Heart left ventricle (tissue), 13 donors: ENCODE measurements at regions not wholly inside any gene's neighbourhood (a gene's known extent, or its start where the extent isn't known, plus 50 kb on each side); places are given as distances from the start of the nearest gene placed in this dataset.

Experiments
- POLR2A ChIP-seq, 2 donors: fragments of 450-650 bp; IDR thresholded peaks; one replicate each; pipeline ENCODE4 v1.6.1; 2017; ENCODE audit warnings: antibody characterized with exemption in 2 of 2, mild to moderate bottlenecking in 2 of 2, moderate library complexity in 2 of 2
- TF ChIP-seq, protein P1 (sequence below), 12 donors: fragments of 200-600 bp; sonication (generic) in 4 of 12; IDR thresholded peaks; one replicate each; pipeline versions ENCODE4 v1.5.0 to v1.8.0; 2018 to 2022; ENCODE audit warnings: antibody characterized with exemption in 12 of 12, mild to moderate bottlenecking in 5 of 12
- donor health status: ischemic (EF 13 %, LVEDD 7.1; RV severe dilation, severe dysfunction).
- donor health status: DM: no; HTN: yes; CAD: no.
- donor health status: DM: no; HTN: no; CAD: no.
- donor health status: ischemic (EF 25% LVEDD 6.9; RV normal size, moderate dysfunction).
- donor health status: ischemic (EF 25% LVEDD 5.7; RV mildly dilated, moderate dysfunction).
- donor health status: ischemic (EF 35%, LVEDD 5.7; RV mildly dilated, moderate dysfunction).
- donor health status: nonischemic (EF 11% LVEDD 7.7; RV severe dilation, severe dysfunction).
- donor health status: DM: yes; HTN: yes; CAD: no.
- donor health status: PGD.
- donor health status: ischemic (EF 29% LVEDD 5.4; RV normal size, mild dysfunction).
- donor health status: nonischemic (EF 23%, LVEDD 6.1; RV moderate dilation, normal function).

DNA sequence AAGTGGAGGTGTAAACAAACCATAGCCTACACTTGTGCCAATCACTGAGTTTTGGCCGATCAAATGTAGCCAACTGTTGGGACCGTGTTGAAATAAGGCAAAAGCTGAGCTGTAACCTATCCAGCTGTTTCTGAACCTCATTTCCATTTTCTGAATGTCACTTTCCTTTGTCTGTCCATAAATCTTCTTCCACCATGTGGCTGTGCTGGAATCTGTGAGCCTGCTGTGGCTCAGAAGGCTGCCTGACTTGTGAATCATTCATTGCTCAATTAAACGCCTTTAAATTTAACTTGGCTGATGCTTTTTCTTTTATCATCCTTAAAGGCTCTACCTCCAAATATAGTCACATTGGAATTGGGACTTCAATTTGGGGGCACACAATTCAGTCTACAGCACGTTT is 203.1 kb upstream of the MPPED2 start:
- TF ChIP-seq POLR2A (IDR thresholded peaks at IDR 0.05) = no peak
- TF ChIP-seq, protein P1, sequence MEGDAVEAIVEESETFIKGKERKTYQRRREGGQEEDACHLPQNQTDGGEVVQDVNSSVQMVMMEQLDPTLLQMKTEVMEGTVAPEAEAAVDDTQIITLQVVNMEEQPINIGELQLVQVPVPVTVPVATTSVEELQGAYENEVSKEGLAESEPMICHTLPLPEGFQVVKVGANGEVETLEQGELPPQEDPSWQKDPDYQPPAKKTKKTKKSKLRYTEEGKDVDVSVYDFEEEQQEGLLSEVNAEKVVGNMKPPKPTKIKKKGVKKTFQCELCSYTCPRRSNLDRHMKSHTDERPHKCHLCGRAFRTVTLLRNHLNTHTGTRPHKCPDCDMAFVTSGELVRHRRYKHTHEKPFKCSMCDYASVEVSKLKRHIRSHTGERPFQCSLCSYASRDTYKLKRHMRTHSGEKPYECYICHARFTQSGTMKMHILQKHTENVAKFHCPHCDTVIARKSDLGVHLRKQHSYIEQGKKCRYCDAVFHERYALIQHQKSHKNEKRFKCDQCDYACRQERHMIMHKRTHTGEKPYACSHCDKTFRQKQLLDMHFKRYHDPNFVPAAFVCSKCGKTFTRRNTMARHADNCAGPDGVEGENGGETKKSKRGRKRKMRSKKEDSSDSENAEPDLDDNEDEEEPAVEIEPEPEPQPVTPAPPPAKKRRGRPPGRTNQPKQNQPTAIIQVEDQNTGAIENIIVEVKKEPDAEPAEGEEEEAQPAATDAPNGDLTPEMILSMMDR (IDR thresholded peaks at IDR 0.05) = no peak
